H9 (cell line): ENCODE measurements at regions not wholly inside any gene's neighbourhood (a gene's known extent, or its start where the extent isn't known, plus 50 kb on each side); places are given as distances from the start of the nearest gene placed in this dataset.

ENCODE experiments used
- DNase-seq: peaks from one replicate; pipeline ENCODE4 v3.0.0-alpha.2; 2017
- H2AFZ ChIP-seq: one replicate; pipeline ENCODE4 v1.6.1; 2013; ENCODE audit warnings: mild to moderate bottlenecking, low read length, control low read depth, moderate library complexity
- H2AK5ac ChIP-seq: 2 replicates; pipeline ENCODE4 v1.6.1; 2013; ENCODE audit warnings: low read length, control low read depth, mixed read lengths; ENCODE audit not compliant: insufficient read length
- H2BK120ac ChIP-seq: one replicate; pipeline ENCODE4 v1.6.1; 2013; ENCODE audit warnings: low read depth, mild to moderate bottlenecking, low read length, control low read depth, inconsistent platforms; ENCODE audit not compliant: poor library complexity, severe bottlenecking
- H2BK12ac ChIP-seq: 2 replicates; pipeline ENCODE4 v1.6.1; 2013; ENCODE audit warnings: low read length, control low read depth, mixed read lengths, low read depth; ENCODE audit not compliant: insufficient read length
- H2BK15ac ChIP-seq: 2 replicates; pipeline ENCODE4 v1.6.1; 2013; ENCODE audit warnings: low read depth, low read length, control low read depth
- H2BK20ac ChIP-seq: one replicate; pipeline ENCODE4 v1.6.1; 2013; ENCODE audit warnings: low read depth, mild to moderate bottlenecking, low read length, control low read depth, inconsistent platforms; ENCODE audit not compliant: poor library complexity, severe bottlenecking
- H2BK5ac ChIP-seq: 2 replicates; pipeline ENCODE4 v1.6.1; 2013; ENCODE audit warnings: low read length, control low read depth, mixed read lengths; ENCODE audit not compliant: insufficient read length
- H3K14ac ChIP-seq: 2 replicates; pipeline ENCODE4 v1.6.1; 2013; ENCODE audit warnings: low read length, control low read depth; ENCODE audit not compliant: insufficient read depth
- H3K18ac ChIP-seq: 2 replicates; pipeline ENCODE4 v1.6.1; 2013; ENCODE audit warnings: low read depth, mild to moderate bottlenecking, mixed read lengths, low read length, control low read depth; ENCODE audit not compliant: insufficient read length
- H3K23ac ChIP-seq: 2 replicates; pipeline ENCODE4 v1.6.1; 2013; ENCODE audit warnings: low read length, control low read depth, mixed read lengths, low read depth; ENCODE audit not compliant: insufficient read length
- H3K23me2 ChIP-seq: 2 replicates; pipeline ENCODE4 v1.6.1; 2013; ENCODE audit warnings: low read depth, mild to moderate bottlenecking, mixed read lengths, low read length, control low read depth; ENCODE audit not compliant: insufficient read length, poor library complexity, severe bottlenecking
- H3K27ac ChIP-seq: 2 replicates; pipeline ENCODE4 v1.5.1; 2013; ENCODE audit warnings: low read length, control low read depth, mixed read lengths, low read depth; ENCODE audit not compliant: insufficient read length
- H3K27me3 ChIP-seq: 2 replicates; pipeline ENCODE4 v1.6.1; 2013; ENCODE audit warnings: low read length, control low read depth, inconsistent platforms; ENCODE audit not compliant: insufficient read depth
- H3K4ac ChIP-seq: 2 replicates; pipeline ENCODE4 v1.6.1; 2013; ENCODE audit warnings: low read depth, mild to moderate bottlenecking, control low read depth, inconsistent platforms, low read length, moderate library complexity
- H3K4me1 ChIP-seq: 2 replicates; pipeline ENCODE4 v1.6.1; 2013; ENCODE audit warnings: low read length, control low read depth, inconsistent platforms; ENCODE audit not compliant: insufficient read depth
- H3K4me2 ChIP-seq: 2 replicates; pipeline ENCODE4 v1.6.1; 2013; ENCODE audit warnings: low read length, control low read depth, mixed read lengths; ENCODE audit not compliant: insufficient read length, insufficient read depth
- H3K56ac ChIP-seq: 2 replicates; pipeline ENCODE4 v1.6.1; 2013; ENCODE audit warnings: low read depth, mild to moderate bottlenecking, mixed read lengths, low read length, control low read depth; ENCODE audit not compliant: insufficient read length
- H3K79me1 ChIP-seq: 2 replicates; pipeline ENCODE4 v1.6.1; 2013; ENCODE audit warnings: low read depth, mild to moderate bottlenecking, moderate library complexity, low read length, control low read depth, inconsistent platforms; ENCODE audit not compliant: insufficient read depth, poor library complexity, severe bottlenecking
- H3K79me2 ChIP-seq: 2 replicates; pipeline ENCODE4 v1.6.1; 2013; ENCODE audit warnings: low read length, control low read depth, inconsistent platforms; ENCODE audit not compliant: insufficient read depth
- H3K9ac ChIP-seq: 2 replicates; pipeline ENCODE4 v1.6.1; 2013; ENCODE audit warnings: low read length, control low read depth, mixed read lengths; ENCODE audit not compliant: insufficient read length; ENCODE audit errors: extremely low read depth
- H3K9me3 ChIP-seq: one replicate; pipeline ENCODE4 v1.6.1; 2013; ENCODE audit warnings: low read depth, low read length, inconsistent platforms; ENCODE audit not compliant: control insufficient read depth
- H3T11ph ChIP-seq: one replicate; pipeline ENCODE4 v1.6.1; 2013; ENCODE audit warnings: mild to moderate bottlenecking, low read length, control low read depth, inconsistent platforms
- H4K20me1 ChIP-seq: one replicate; pipeline ENCODE4 v1.6.1; 2013; ENCODE audit not compliant: control insufficient read depth, insufficient read length, insufficient read depth
- H4K5ac ChIP-seq: 2 replicates; pipeline ENCODE4 v1.6.1; 2013; ENCODE audit warnings: low read depth, mild to moderate bottlenecking, mixed read lengths, low read length, control low read depth; ENCODE audit not compliant: insufficient read length
- H4K8ac ChIP-seq: replicated peaks from 2 replicates; pipeline ENCODE4 v1.6.1; 2013; ENCODE audit warnings: low read length, control low read depth, mixed read lengths, low read depth; ENCODE audit not compliant: insufficient read length
- H4K91ac ChIP-seq: 2 replicates; pipeline ENCODE4 v1.6.1; 2013; ENCODE audit warnings: low read depth, mild to moderate bottlenecking, moderate library complexity, mixed read lengths, low read length, control low read depth; ENCODE audit not compliant: insufficient read length
- H3K27ac Mint-ChIP-seq, 3 experiments: 2 replicates in 2 of 3; 3 replicates in 1 of 3; pipeline ENCODE4 v1.8.0; 2020 to 2021; ENCODE audit warnings: mixed read lengths in 3 of 3, mild to moderate bottlenecking in 1 of 3, moderate library complexity in 1 of 3
- H3K27me3 Mint-ChIP-seq: 2 replicates; pipeline ENCODE4 v1.8.0; 2021; ENCODE audit warnings: low read depth, mild to moderate bottlenecking, moderate library complexity, mixed read lengths
- H3K36me3 Mint-ChIP-seq, 3 experiments: 2 replicates in 2 of 3; 3 replicates in 1 of 3; pipeline ENCODE4 v1.8.0; 2020 to 2021; ENCODE audit warnings: low read depth in 3 of 3, mixed read lengths in 3 of 3; ENCODE audit not compliant: insufficient read depth in 1 of 3
- H3K4me1 Mint-ChIP-seq, 2 experiments: 2 replicates each; pipeline ENCODE4 v1.8.0; 2020; ENCODE audit warnings: mixed read lengths in 2 of 2
- H3K4me3 Mint-ChIP-seq, 2 experiments: 2 replicates in 1 of 2; 3 replicates in 1 of 2; pipeline ENCODE4 v1.8.0; 2020 to 2021; ENCODE audit warnings: mild to moderate bottlenecking in 2 of 2, mixed read lengths in 2 of 2, moderate library complexity in 1 of 2
- H3K9me3 Mint-ChIP-seq, 2 experiments: 2 replicates in 1 of 2; 3 replicates in 1 of 2; pipeline ENCODE4 v1.8.0; 2020; ENCODE audit warnings: mild to moderate bottlenecking in 2 of 2, mixed read lengths in 2 of 2, moderate library complexity in 1 of 2
- WGBS: extraction: QIAGEN DNeasy Blood & Tissue Kit; methylation state at CpG from one replicate; pipeline ENCODE4 v1.1.7; 2013; ENCODE audit warnings: missing lambda C conversion rate, low lambda C conversion rate, mixed read lengths; ENCODE audit not compliant: insufficient read length; ENCODE audit errors: extremely low coverage; 5-methylcytosine and 5-hydroxymethylcytosine counted together
- TF ChIP-seq, protein P1 (sequence below): fragments of 200-600 bp; sonication (generic); conservative IDR thresholded peaks from 3 replicates; pipeline ENCODE4 v1.8.0; 2021; ENCODE audit warnings: antibody characterized with exemption, mild to moderate bottlenecking

DNA sequence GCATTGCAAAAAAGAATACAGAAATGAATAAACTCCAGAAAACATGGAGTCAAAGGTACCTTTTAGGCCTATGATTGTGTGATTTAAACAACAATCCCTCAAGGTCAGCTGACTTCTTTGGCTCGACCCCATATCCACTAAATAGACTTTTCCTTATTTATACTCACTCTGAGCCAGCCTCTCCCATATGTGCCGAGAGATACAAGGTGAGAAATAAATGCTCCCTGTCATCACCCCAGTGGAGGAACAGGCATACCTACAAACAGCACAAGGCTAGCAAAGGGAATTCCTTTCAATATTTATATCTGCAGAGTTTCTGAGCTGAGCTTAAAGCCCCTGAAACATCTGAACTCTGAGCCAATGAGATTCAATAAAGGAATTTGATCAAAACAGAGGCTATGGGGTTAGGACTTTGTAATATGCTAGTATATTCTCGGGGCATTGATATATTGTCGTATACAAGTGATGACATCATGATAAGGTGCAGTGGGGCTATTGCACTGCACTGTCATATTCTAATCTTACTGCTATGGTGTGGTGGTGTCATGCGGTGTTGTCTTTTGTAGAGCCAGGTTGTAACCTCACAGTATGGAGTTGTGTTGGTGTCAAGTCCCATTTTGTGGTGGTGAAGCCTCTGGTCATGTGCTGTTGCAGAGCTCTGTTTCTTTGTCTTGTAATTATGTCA is 56.0 kb upstream of the GALNT18 start:
- no peak overlapping the region for H3T11ph ChIP-seq
- H3K9me3 ChIP-seq: no peaks in the 10 kb centered on the region
- no peak overlapping the region for H3K14ac ChIP-seq
- no peak overlapping the region for H3K27ac ChIP-seq
- H3K9me3 Mint-ChIP-seq: no peaks in the 10 kb centered on the region; a peak in 1 of 5 replicates
- H3K9ac ChIP-seq: no peak overlapping the region
- no peaks in the 10 kb centered on the region for H3K27me3 Mint-ChIP-seq
- no peak overlapping the region for H4K8ac ChIP-seq
- H3K4me2 ChIP-seq: no peak overlapping the region
- no peaks in the 10 kb centered on the region for H3K4me1 ChIP-seq
- H2AK5ac ChIP-seq: no peak overlapping the region
- TF ChIP-seq, protein P1, sequence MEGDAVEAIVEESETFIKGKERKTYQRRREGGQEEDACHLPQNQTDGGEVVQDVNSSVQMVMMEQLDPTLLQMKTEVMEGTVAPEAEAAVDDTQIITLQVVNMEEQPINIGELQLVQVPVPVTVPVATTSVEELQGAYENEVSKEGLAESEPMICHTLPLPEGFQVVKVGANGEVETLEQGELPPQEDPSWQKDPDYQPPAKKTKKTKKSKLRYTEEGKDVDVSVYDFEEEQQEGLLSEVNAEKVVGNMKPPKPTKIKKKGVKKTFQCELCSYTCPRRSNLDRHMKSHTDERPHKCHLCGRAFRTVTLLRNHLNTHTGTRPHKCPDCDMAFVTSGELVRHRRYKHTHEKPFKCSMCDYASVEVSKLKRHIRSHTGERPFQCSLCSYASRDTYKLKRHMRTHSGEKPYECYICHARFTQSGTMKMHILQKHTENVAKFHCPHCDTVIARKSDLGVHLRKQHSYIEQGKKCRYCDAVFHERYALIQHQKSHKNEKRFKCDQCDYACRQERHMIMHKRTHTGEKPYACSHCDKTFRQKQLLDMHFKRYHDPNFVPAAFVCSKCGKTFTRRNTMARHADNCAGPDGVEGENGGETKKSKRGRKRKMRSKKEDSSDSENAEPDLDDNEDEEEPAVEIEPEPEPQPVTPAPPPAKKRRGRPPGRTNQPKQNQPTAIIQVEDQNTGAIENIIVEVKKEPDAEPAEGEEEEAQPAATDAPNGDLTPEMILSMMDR: no peak
- H3K23ac ChIP-seq: no peak overlapping the region
- no peak overlapping the region for H4K91ac ChIP-seq
- H3K27ac Mint-ChIP-seq: no peak overlapping the region
- no peak overlapping the region for H4K5ac ChIP-seq
- no peak overlapping the region for H2BK20ac ChIP-seq
- H4K20me1 ChIP-seq: no peaks in the 10 kb centered on the region
- H3K56ac ChIP-seq: no peak overlapping the region
- H3K23me2 ChIP-seq: no peaks in the 10 kb centered on the region
- H2AFZ ChIP-seq: no peak overlapping the region
- no peak overlapping the region for H3K4me3 Mint-ChIP-seq
- H3K4ac ChIP-seq: no peak overlapping the region
- no peak overlapping the region for H2BK120ac ChIP-seq
- peaks cover 2 to 5% of the 10 kb centered on the region in 2 experiments; a peak in 2 of 4 replicates for H3K4me1 Mint-ChIP-seq
- H3K27me3 ChIP-seq: no peaks in the 10 kb centered on the region
- H3K79me2 ChIP-seq: no peaks in the 10 kb centered on the region
- H2BK15ac ChIP-seq: no peak overlapping the region
- H2BK5ac ChIP-seq: no peak overlapping the region
- no CpG with 5 or more reads among the region's 5 CpGs for WGBS
- no peak overlapping the region for H2BK12ac ChIP-seq
- no peaks in the 10 kb centered on the region for H3K36me3 Mint-ChIP-seq
- no peaks in the 10 kb centered on the region for H3K79me1 ChIP-seq
- DNase-seq: no peak
- no peak overlapping the region for H3K18ac ChIP-seq
